PC-9 (cell line): ENCODE measurements at regions not wholly inside any gene's neighbourhood (a gene's known extent, or its start where the extent isn't known, plus 50 kb on each side); places are given as distances from the start of the nearest gene placed in this dataset.

Source experiments
- BruUV-seq: library from RNA; stranded (reverse); fragments of 400-500 nt; replicated peaks from 2 replicates; lab custom pipeline; 2021; lab: Mats Ljungman, UMichigan
- CTCF ChIA-PET: fragments of 300-600 bp; sonication (Branson Sonifier 250); formaldehyde crosslinking; loops from one replicate; lab custom pipeline; 2022; ENCODE audit warnings: antibody characterized with exemption; lab: Charles Lee
- POLR2A ChIA-PET: fragments of 300-600 bp; sonication (Branson Sonifier 250); formaldehyde crosslinking; loops from one replicate; lab custom pipeline; 2022; ENCODE audit warnings: antibody characterized with exemption; ENCODE audit not compliant: unreplicated experiment; lab: Charles Lee
- DNase-seq, 2 experiments: peaks; one replicate each; pipeline versions ENCODE4 v3.0.0 to v3.0.0-alpha.2; 2015 to 2022; ENCODE audit warnings: mixed read lengths in 1 of 2
- H2AFZ ChIP-seq: fragments of 200-600 bp; sonication (generic); 2 replicates; pipeline ENCODE4 v1.8.1; 2017; ENCODE audit warnings: antibody characterized with exemption
- H3F3A ChIP-seq: fragments of 200-600 bp; sonication (generic); 2 replicates; pipeline ENCODE4 v1.8.1; 2017; ENCODE audit warnings: antibody characterized with exemption, mild to moderate bottlenecking, low read depth; ENCODE audit not compliant: insufficient read depth
- H3K27ac ChIP-seq: fragments of 200-600 bp; sonication (generic); 2 replicates; pipeline ENCODE4 v1.6.1; 2016; ENCODE audit warnings: mixed run types
- H3K27me3 ChIP-seq: fragments of 200-600 bp; sonication (generic); 2 replicates; pipeline ENCODE4 v1.6.1; 2016; ENCODE audit warnings: low read depth, mixed run types; ENCODE audit not compliant: insufficient read depth
- H3K36me3 ChIP-seq: fragments of 200-600 bp; sonication (generic); 2 replicates; pipeline ENCODE4 v1.6.1; 2016; ENCODE audit warnings: low read depth, mixed run types
- H3K4me1 ChIP-seq: fragments of 200-600 bp; sonication (generic); replicated peaks from 2 replicates; pipeline ENCODE4 v1.6.1; 2016; ENCODE audit warnings: mixed run types; ENCODE audit not compliant: insufficient read depth
- H3K4me2 ChIP-seq: fragments of 200-600 bp; sonication (generic); 2 replicates; pipeline ENCODE4 v1.6.1; 2017; ENCODE audit warnings: mixed run types
- H3K4me3 ChIP-seq: fragments of 200-600 bp; sonication (generic); 2 replicates; pipeline ENCODE4 v1.6.1; 2016; ENCODE audit warnings: mixed run types
- H3K79me2 ChIP-seq: fragments of 200-600 bp; sonication (generic); 2 replicates; pipeline ENCODE4 v1.6.1; 2017; ENCODE audit warnings: low read depth, mixed run types
- H3K9me2 ChIP-seq: fragments of 200-600 bp; sonication (generic); 2 replicates; pipeline ENCODE4 v1.8.1; 2017; ENCODE audit warnings: mild to moderate bottlenecking; ENCODE audit not compliant: insufficient read depth
- H3K9me3 ChIP-seq: fragments of 200-600 bp; sonication (generic); 2 replicates; pipeline ENCODE4 v1.8.1; 2016; ENCODE audit warnings: low read depth; ENCODE audit not compliant: insufficient read depth
- H4K20me1 ChIP-seq: fragments of 200-600 bp; sonication (generic); 2 replicates; pipeline ENCODE4 v1.8.1; 2017; ENCODE audit not compliant: insufficient read depth
- CTCF ChIP-seq: fragments of 200-600 bp; sonication (generic); conservative IDR thresholded peaks from 2 replicates; pipeline ENCODE4 v1.6.1; 2017; ENCODE audit warnings: mixed run types, antibody characterized with exemption, mild to moderate bottlenecking, moderate library complexity
- EZH2 ChIP-seq: fragments of 200-600 bp; sonication (generic); IDR thresholded peaks from 2 replicates; pipeline ENCODE4 v1.8.0; 2017; ENCODE audit warnings: antibody characterized with exemption, low read depth
- intact Hi-C: fragments of 100-400 bp; cut with micrococcal nuclease; formaldehyde crosslinking; loops from one replicate; pipeline ENCODE4 v1.10.0; 2022; ENCODE audit not compliant: unreplicated experiment

- TF ChIP-seq CTCF (no peak), EZH2 (no peak)
- Histone ChIP-seq H3K4me1 (no peaks in the 10 kb centered on the region), H2AFZ (no peak overlapping the region), H3K9me2 (no peaks in the 10 kb centered on the region), H3K4me2 (no peak overlapping the region), H3K36me3 (no peaks in the 10 kb centered on the region), H4K20me1 (no peaks in the 10 kb centered on the region), H3K9me3 (no peaks in the 10 kb centered on the region), H3F3A (no peaks in the 10 kb centered on the region), H3K27me3 (peaks cover 2% of the 10 kb centered on the region; the same call in 1 of the 2 replicates), H3K79me2 (no peaks in the 10 kb centered on the region), H3K27ac (no peak overlapping the region), H3K4me3 (no peak overlapping the region)
- ChIA-PET CTCF (no interaction called here), POLR2A (no interaction called here)
- DNase-seq, result no peak
- intact Hi-C loops, result no loop called here
- no TSS peak for BruUV-seq
These were observed 346.7 kb upstream of the CCDC196 start for GRCh38 chr14:66139432-66139831.

GRCh38 chr14:66140213-66140918 lies 345.8 kb upstream of the CCDC196 start:
- Histone ChIP-seq H3K27me3 (peaks cover 11% of the 10 kb centered on the region; the same call in 1 of the 2 replicates), H3K9me3 (no peaks in the 10 kb centered on the region), H2AFZ (no peak overlapping the region), H3K4me2 (no peak overlapping the region), H4K20me1 (no peaks in the 10 kb centered on the region), H3K9me2 (no peaks in the 10 kb centered on the region), H3K4me1 (no peaks in the 10 kb centered on the region), H3K36me3 (no peaks in the 10 kb centered on the region), H3F3A (no peaks in the 10 kb centered on the region), H3K27ac (no peak overlapping the region), H3K4me3 (no peak overlapping the region), H3K79me2 (no peaks in the 10 kb centered on the region)
- POLR2A ChIA-PET, result no interaction called here
- BruUV-seq, result no TSS peak
- TF ChIP-seq CTCF (no peak), EZH2 (no peak)
- CTCF ChIA-PET, result no interaction called here
- no peak for DNase-seq
- intact Hi-C loops, result no loop called here

GRCh38 chr14:66140963-66141362 lies 345.2 kb upstream of the CCDC196 start:
- TF ChIP-seq CTCF (no peak), EZH2 (no peak)
- no peak for DNase-seq
- no peak overlapping the region for H2AFZ ChIP-seq
- no peak overlapping the region for H3K27ac ChIP-seq
- H4K20me1 ChIP-seq, result no peaks in the 10 kb centered on the region
- no peaks in the 10 kb centered on the region for H3K4me1 ChIP-seq
- H3K4me2 ChIP-seq, result no peak overlapping the region
- H3K27me3 ChIP-seq, result peaks cover 17% of the 10 kb centered on the region; the same call in 1 of the 2 replicates
- no peaks in the 10 kb centered on the region for H3F3A ChIP-seq
- no TSS peak for BruUV-seq
- no peaks in the 10 kb centered on the region for H3K36me3 ChIP-seq
- no peaks in the 10 kb centered on the region for H3K9me2 ChIP-seq
- no peak overlapping the region for H3K4me3 ChIP-seq
- CTCF ChIA-PET, result no interaction called here
- no peaks in the 10 kb centered on the region for H3K79me2 ChIP-seq
- POLR2A ChIA-PET, result no interaction called here
- H3K9me3 ChIP-seq, result no peaks in the 10 kb centered on the region
- intact Hi-C loops, result no loop called here
